HS-27A (cell line): ENCODE measurements at regions not wholly inside any gene's neighbourhood (a gene's known extent, or its start where the extent isn't known, plus 50 kb on each side); places are given as distances from the start of the nearest gene placed in this dataset.

Experiments used
- DNase-seq: peaks from one replicate; pipeline ENCODE4 v3.0.0-alpha.2; 2012; ENCODE audit warnings: low read depth, missing footprints

DNA sequence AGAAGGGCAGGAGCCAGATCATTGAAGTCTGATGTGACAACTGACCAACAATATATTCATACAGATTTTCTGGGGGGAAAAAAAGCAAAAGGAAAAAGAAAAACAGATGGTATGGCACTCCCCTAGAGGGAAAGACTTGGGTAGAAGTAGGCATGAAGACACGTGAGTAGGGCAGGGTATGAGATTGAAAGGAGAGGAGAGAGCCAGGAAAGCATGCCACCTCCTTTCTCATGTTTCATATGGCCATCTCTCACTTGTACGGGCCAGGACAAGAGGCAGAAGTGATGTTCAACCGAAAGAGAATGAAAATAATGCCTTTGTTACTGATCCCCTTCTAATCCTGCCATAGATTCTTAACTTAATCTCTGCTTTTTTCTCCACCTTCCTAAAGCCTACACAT, 139.0 kb upstream of the ACTBL2 start:
- no peak for DNase-seq

DNA sequence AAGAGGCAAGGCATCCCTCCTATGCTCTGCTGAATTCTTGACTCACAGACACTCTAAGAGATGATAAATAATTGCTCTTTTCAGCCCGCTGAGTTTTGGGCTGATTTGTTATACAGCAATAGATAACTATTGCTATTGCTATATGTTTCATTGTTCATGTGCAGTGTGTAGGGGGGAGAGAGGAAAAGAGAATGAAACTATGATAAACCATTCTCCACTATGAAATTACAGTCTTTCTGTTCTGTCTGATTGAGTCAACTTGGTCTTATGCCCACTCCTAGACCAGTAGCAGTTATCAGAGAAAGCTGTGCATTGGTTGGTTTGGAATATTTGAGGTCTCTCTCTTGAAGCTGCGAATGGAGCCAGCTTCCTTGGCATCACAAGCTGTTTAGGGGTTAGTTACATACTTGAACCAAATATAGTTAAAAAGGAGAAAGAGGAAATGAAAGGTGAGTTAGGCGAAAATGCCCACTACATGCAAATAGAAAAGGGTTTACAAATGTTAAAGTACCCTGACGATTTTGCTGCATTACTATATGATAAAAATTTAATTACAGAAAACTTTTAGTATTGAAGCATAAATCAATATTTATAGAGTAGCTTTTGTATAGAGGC, 136.3 kb upstream of the ACTBL2 start:
- no peak for DNase-seq

DNA sequence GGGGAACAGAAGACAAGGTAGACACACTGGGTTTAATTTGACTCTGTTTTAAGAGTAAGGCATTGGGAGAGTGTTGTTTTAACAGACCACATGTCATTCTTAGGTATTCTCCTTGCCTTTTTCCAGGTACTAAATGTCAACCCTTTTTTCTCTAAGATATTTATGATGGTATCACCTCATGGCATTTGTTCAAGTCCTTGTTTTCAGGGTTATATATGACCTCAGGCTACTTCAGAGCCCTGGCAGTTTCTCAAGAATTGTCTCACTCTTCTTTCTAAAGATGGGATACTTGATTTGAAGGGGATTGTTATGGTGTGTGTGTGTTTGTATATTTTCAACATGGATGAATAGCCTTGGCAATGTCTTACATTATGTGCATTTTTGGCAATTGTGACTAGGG, 131.1 kb upstream of the ACTBL2 start:
- no peak for DNase-seq

DNA sequence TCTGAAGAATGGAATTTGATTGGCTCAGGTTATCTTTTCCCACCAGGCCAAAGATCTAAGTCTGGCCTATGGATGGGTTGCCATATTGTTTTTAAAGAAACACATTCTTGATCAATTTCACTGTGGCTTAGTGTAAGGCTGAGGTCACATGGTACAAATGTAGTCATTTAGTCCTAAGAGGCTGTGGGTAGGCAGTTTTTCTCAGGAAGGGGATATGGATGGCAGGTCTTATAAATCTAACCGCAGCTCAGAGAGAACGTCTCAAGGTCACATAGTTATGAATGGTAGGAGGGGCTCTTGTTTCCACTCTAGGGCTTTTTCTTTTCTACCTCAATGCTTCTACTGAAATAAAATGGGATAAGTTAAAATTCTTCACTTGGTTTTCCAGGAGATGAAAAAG, 128.6 kb upstream of the ACTBL2 start:
- DNase-seq: no peak

DNA sequence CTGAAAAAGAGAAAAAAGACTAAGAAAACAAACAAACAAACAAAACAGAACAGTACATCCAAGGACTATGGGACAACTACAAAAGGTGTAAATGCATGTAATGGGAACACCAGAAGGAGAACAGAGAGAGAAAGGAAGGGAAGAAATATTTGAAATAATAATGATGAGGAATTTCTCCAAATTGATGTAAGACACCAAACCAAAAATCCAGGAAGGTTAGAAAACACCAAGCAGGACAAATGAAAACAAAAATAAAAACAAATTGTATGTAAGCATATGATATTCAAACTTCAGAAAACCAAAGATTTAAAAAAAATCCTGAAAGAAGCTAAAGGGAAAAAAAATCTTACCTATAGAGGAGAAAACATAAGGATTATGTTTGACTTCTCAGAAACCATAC, 125.9 kb upstream of the ACTBL2 start:
- no peak for DNase-seq

DNA sequence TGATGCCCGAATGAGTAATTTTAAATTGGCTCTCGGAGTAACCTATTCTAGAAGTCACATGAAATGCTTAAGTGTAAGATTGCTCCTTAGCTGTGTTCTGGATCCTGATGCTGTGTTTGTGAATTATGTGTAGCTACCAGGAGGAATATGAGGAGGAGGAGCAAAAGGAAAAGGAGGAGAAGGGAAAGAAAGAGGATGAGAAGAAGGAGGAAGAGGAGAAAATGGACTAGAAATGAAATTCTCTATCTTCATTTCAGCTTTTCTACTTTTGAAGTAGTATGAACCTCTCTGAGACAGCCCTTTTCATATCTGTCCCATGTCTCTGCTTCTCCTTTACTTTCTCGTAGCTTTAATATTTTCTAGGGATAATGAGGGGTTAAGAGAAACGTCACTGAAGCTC, 119.4 kb upstream of the ACTBL2 start:
- no peak for DNase-seq

DNA sequence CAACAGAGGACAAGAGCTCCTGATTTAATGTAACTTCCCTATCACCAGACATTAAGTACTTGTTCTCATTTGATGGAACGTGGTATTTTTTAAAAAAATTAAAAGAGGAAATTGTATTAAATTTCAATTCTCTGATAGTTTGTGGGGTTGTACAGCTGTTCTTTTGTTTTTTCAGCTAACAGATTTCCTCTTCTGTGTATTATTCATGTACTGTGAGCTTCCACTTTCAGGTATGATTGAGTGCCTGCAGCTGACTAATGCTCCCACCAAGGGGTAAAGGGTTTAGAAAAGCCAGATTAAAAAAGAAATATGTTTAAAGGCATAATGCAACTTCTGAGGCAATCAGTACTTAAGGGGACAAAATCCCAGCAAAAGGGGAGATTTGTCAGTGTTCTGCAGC, 117.7 kb upstream of the ACTBL2 start:
- DNase-seq: no peak

DNA sequence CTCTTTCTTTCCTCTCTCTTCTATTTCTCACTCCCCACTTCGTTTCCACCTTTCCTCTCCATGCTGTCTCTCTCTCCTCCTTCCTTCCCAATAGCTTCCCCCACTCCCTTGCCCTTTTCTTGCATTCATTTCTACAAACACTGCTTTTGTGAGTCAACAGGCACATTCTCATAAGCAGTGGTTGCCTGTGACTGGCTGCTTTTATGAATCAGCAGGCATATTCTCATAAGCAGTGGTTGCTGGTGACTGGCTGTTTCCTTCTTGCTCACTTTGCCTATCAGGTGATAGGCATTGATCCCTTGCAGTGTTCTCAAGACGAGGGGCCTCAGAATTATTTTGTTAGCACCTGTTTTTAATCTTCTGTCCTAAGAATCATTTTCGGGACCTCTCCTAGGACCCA, 116.1 kb upstream of the ACTBL2 start:
- DNase-seq: no peak

DNA sequence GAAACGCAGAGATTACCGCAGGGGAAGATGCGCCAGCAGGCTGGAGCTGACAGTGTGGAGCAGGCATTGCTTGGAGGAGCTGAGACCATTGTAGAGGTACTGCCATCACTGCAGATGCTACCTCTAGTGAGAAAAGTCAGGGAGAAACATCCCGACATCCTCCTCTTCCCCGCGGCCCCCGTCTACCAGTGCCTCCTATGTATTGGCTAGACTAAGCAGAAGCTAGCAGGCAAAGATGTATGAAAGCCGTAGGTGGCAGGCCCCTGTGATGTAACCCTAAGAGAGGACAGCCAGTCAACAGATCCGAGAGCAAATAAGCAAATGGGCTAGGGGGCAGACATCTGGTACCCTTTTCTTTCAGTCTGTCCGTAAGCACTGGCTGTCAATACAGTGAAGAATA, 115.5 kb upstream of the ACTBL2 start:
- DNase-seq: no peak

DNA sequence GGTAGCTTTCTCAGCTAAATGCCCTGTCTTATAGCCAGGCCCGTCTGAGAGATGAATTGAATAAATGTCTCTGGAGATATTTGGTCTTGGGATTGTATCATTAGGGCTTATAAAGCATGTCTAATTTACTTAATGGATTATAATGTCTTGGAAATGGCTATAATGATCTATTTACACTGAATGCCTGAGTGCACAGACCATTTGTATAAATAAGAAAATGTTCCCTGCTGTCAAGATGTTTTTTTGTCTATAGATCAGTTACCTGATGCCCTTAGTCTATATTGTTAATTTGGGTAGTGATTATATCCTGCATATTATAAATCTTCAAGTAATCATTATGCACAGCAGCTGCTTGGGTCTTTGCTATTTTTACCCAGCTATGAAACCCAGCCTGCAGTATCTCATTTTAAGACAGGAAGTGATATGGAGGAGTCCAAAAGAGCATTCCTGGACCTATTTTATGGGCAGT, 112.9 kb upstream of the ACTBL2 start:
- no peak for DNase-seq

DNA sequence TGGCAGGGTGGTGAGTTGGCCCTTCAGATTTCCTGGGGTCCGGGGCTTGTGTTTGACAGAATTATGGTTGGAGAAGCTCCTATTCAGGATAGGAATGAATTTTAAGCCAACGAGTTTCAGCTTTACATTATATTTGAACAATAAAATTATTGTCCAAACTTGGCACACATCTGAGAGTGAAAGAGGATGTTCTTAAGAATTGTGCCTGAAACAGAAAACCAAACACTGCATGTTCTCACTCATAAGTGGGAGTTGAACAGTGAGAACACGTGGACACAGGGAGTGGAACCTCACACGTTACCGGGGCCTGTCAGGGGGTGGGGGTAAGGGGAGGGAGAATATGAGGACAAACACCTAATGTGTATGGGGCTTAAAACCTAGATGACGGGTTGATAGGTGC, 111.8 kb upstream of the ACTBL2 start:
- DNase-seq: no peak

DNA sequence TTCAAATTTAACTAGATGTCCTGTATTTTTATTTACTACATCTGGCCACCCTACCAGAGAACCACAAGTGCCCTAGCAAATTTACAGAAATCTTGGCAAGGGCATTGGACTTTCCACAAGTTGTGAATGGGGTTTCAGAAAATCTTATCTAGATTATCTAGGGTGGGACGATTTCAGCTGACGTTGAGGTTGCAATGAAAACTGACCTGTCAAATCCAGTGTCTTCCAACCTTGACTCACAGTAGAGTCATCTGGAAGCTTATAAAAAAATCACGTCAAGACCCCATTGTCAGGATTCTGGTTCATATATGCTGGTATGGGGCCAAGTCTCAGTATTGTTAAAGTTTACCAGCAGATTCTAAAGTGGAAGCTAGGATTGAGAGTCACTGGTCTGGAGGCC, 109.6 kb upstream of the ACTBL2 start:
- DNase-seq: no peak

DNA sequence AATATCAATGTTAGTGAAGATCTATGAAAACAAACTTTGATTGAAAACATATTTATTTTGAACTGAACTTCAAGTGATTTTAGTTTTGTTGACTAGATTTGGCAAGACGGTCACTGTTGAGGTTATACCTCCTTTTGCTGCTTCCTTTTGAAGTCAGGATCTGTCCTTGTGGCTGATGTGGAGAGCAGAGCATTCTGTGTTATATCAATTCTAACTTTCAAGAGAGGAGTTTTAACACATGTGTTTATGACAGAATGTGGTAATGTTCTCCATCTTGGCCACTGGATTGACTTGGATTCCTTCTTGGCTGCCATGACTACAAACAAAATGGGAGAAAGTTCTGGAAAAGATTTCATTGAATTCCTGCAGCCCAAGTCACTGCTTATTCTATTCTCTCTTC, 104.0 kb upstream of the ACTBL2 start:
- no peak for DNase-seq

DNA sequence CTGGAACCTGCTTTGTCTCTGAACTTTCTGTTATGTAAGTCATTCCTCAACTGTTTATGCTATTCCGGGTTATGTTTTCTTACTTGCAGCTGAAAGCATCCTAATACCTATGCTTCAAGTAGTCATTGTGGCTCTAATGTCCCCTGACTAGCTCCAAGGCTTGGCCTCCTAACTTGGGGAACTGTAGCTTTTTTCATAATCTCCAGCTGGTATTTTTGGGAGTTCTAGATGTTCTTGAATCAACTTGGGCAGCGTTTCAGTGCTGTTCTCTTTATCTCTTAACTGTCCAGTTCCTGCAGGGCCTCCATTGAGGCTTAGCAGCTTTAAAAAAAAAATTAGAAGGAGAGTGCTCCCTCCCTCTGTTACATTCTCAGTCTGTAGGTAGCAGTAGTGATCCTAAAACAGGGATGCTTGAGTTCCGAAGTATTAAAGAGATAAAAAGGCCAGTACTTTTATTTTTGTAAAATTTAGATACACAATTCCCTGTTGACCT, 100.0 kb upstream of the ACTBL2 start:
- DNase-seq: no peak

DNA sequence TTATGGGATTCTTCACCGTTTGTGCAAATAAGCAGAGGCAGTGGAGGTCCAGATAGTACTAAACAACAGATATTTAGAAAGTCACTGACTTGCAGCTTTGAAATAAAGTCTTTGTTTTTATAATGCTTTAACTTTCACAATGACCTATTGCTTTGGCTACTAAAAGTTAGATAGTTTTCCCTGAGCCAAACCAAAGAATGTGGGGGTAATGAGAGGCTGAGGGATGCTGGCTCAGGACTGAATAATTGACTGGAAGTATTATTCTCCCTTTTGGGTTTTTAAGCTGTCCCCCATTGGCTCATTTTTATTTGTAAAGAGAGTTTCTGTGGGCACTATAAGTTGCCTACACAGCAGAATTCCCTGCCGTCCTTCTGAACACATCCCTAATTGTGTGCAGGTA, 99.2 kb upstream of the ACTBL2 start:
- DNase-seq: no peak

DNA sequence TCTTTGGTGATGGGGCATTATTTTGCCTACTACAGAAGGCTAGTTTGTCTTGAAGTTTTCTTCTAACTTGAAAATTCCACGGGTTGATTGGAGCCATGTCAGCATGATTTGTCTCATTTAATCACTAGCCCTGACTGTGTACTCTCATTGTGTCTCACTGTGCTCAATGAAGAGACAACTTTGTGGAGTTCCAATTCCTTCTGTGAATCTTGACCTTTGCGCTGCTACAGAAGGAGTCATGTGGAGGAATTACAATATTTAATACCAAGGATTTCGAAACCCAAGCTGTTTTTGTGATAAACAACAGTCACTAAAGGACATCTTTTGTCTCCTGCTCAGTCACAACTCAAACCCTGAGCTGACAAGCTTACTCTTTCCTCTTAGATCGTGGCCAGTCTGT, 98.6 kb upstream of the ACTBL2 start:
- DNase-seq: no peak

DNA sequence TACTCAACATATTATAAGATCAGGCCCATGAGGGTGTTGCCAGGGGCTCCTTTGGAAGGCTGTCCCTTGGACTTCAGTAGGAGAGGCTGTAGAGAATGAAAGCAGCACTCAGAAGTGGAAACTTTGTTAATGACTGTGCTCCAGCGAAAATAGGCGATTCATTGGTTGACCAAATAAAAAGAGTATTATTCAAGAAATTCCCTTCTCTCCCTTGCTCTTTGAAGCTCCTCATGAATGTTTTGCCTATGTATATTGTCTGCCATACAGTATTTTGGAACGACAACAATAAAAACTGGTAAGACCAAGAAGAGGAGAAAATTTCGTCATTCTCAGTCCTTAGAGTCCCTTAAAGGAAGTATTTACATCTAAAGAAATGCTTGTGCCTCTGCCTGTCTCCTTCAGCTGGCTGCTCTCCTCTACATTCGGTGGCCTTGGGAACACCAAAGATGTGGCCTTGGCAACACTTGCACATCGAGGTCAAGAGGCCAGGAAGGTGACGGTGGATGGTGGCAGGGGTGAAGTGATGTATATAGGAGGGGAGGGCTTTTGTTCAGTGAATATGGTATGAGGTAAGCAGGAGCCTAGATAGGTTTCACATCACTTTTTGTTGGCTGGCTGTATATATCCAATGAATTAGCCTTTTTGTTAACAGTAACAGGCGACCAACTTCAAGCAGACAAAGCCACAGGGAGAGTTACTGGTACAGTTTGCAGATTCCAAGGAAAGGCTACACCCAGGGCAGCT, 95.0 kb upstream of the ACTBL2 start:
- DNase-seq: no peak

DNA sequence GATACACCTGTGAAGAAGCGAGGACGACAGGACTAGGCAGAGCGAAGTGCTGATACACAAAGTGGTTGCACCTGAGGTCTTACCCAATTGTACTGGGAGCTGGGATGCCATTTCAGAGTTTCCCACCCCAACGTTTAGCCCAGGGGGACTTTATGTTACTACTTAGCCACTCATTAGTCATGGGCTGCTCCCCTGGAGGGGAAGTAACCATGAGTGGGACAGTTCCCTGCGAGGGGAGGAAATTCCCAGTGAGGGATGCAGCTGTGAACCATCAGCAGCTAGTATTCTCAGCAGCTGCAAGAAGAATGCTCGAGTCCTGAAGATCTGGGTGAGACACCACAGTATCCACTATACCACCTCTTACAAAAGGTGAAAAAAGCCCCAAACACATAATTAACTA, 93.7 kb upstream of the ACTBL2 start:
- no peak for DNase-seq

DNA sequence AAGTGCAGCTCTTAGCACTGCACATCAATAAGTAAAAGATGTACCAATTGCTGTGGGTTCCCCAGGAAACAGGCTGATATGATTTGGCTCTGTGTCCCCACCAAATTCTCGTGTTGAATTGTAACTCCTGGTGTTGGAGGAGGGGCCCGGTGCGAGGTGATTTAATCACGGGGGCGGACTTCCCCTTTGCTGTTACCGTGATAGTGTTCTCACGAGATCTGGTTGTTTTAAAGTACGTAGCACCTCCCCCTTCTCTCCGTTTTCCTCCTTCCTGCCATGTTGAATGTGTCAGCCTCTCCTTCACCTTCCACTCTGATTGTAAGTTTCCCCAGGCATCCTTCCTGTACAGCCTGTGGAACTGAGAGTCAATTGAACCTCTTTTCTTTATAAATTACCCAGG, 93.2 kb upstream of the ACTBL2 start:
- no peak for DNase-seq

DNA sequence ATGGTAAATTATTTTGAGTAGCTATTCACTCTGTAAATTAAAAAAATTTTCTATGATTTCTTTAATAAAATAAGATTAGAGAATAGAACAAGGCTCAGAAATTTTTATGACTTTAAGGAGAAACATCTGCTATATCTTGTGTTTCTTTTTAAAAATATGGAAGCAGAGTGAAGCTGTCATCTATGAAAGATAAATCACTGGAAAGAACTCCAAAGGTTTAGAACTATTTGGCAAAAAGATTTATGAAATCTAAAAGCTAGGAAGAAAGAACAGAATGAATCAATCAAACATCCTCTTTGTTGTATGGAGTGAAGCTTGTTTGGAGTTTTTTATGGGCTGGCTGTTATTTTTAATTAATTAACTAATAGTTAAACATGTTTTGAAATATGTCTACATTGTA, 89.8 kb upstream of the ACTBL2 start:
- DNase-seq: no peak

DNA sequence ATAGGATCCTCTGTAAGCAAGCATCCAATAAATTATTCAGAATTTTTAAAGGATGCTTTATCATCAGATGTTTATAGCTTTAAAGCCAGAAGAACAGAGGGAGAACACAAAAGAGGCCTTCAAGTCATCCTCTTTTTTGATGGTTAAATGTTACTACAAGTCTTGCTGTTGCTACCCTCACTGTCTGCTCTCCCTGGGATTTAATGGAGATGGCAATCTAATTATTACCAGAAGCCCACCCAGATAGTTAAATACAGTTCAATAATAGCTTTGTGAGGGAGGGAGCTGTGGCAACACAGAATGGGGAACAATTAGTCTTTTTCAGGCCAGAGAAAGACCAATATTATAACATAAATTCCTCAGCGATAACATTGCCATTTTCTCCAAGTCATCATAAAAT, 87.0 kb upstream of the ACTBL2 start:
- no peak for DNase-seq

DNA sequence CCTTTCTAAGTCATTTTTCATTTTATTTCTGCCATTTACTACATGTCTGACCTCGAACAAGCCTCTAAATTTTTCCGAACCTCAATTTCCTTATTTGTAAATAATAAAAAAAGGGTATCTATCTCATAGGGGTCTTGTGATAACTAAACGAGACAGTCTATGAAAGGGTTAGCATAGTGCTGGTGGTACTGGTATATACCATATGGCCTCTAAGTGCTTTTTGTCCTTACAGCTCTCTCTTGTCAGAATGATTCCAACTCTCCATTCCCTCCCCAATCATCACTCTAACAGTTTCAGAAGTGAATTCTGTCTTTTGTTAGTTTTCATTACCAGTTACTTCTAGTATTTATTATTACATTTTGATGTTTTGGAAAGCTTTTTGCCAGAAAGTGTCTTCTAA, 85.5 kb upstream of the ACTBL2 start:
- DNase-seq: no peak

DNA sequence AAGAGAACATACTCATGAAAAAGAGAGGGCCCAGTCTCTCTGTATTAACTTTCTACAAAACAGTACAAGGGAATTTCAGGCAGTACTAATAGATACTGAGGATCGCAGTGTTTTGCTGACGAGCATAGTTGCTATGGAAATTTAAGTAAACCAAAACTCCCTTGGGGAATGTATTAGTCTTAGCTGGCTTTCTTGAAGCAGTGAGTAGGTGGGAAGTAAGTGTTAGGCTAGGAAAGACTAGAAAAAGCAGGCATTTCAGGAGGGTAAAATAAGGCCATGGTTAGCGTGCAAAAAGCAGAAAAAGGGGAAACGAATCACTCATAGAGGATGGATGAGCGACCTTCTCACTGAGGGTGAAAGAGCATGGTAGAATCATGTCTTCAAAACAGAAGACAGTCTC, 84.3 kb upstream of the ACTBL2 start:
- no peak for DNase-seq

DNA sequence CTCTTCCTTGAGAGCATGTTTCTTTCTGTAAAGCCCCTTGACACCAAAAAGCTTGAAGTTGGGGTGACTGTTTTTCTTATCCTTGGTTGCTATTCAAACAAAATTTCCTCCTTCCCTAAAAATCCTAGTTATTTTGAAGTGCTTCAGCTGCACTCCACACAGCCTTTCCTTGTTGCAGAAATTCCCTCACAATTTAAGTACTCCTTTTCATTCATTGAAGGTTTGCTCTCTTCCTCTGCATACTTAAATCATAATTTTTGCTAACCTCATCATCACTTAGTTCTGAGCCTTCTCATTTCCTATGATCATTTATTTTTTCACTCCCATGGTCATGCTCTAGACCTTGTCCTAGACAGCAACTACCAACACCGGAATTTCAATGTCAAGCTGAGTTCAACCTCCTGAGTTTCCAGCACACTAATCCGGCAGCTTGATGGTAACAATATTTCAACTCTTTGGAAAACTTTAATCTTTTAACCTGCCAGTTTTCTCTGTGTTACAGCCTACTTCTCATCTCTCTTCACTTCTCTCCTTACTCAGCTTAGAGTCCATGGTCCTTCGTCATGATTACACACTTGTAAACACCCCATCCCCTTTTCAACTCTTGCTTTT, 78.7 kb upstream of the ACTBL2 start:
- no peak for DNase-seq
